Heart left ventricle (tissue), 13 donors: ENCODE measurements at regions not wholly inside any gene's neighbourhood (a gene's known extent, or its start where the extent isn't known, plus 50 kb on each side); places are given as distances from the start of the nearest gene placed in this dataset.

Experiments used
- POLR2A ChIP-seq, 2 donors: fragments of 450-650 bp; IDR thresholded peaks; one replicate each; pipeline ENCODE4 v1.6.1; 2017; ENCODE audit warnings: antibody characterized with exemption in 2 of 2, mild to moderate bottlenecking in 2 of 2, moderate library complexity in 2 of 2
- TF ChIP-seq, protein P1 (sequence below), 12 donors: fragments of 200-600 bp; sonication (generic) in 4 of 12; IDR thresholded peaks; one replicate each; pipeline versions ENCODE4 v1.5.0 to v1.8.0; 2018 to 2022; ENCODE audit warnings: antibody characterized with exemption in 12 of 12, mild to moderate bottlenecking in 5 of 12
- donor health status: ischemic (EF 13 %, LVEDD 7.1; RV severe dilation, severe dysfunction).
- donor health status: DM: no; HTN: yes; CAD: no.
- donor health status: DM: no; HTN: no; CAD: no.
- donor health status: ischemic (EF 25% LVEDD 6.9; RV normal size, moderate dysfunction).
- donor health status: ischemic (EF 25% LVEDD 5.7; RV mildly dilated, moderate dysfunction).
- donor health status: ischemic (EF 35%, LVEDD 5.7; RV mildly dilated, moderate dysfunction).
- donor health status: nonischemic (EF 11% LVEDD 7.7; RV severe dilation, severe dysfunction).
- donor health status: DM: yes; HTN: yes; CAD: no.
- donor health status: PGD.
- donor health status: ischemic (EF 29% LVEDD 5.4; RV normal size, mild dysfunction).
- donor health status: nonischemic (EF 23%, LVEDD 6.1; RV moderate dilation, normal function).

DNA sequence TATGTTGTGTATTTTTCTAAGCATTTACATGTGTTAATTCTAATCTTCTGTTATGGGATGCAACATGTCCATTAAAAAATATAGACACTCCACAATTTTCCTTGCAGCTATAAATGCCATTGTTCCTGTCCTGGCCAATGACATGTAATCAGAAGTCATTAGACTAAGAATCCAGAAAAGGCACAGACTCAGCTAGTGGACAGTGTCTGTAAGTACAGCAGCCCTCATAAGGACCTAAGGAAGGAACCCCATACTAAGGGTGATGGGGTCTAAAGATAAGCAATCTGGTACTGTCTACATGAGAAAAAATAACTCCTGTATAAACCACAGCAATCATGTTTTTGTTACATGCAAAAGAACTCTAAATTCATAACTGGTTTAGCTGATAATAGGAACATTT is 115.9 kb downstream of the GPR85 start:
- TF ChIP-seq, protein P1, sequence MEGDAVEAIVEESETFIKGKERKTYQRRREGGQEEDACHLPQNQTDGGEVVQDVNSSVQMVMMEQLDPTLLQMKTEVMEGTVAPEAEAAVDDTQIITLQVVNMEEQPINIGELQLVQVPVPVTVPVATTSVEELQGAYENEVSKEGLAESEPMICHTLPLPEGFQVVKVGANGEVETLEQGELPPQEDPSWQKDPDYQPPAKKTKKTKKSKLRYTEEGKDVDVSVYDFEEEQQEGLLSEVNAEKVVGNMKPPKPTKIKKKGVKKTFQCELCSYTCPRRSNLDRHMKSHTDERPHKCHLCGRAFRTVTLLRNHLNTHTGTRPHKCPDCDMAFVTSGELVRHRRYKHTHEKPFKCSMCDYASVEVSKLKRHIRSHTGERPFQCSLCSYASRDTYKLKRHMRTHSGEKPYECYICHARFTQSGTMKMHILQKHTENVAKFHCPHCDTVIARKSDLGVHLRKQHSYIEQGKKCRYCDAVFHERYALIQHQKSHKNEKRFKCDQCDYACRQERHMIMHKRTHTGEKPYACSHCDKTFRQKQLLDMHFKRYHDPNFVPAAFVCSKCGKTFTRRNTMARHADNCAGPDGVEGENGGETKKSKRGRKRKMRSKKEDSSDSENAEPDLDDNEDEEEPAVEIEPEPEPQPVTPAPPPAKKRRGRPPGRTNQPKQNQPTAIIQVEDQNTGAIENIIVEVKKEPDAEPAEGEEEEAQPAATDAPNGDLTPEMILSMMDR (IDR thresholded peaks at IDR 0.05): peak in 2 of 12 donors; percentile 15 to 33
- TF ChIP-seq POLR2A (IDR thresholded peaks at IDR 0.05): no peak
